GM18505 (cell line): ENCODE measurements at regions not wholly inside any gene's neighbourhood (a gene's known extent, or its start where the extent isn't known, plus 50 kb on each side); places are given as distances from the start of the nearest gene placed in this dataset.
"Not testable (repeated sequence)": the region's sequence is repeated elsewhere in the genome, so short reads cannot be mapped to it uniquely, and the experiment has no call there.

ENCODE experiments used
- ATAC-seq: cut with Tn5 transposase; IDR thresholded peaks from one replicate; pipeline ENCODE4 v1.9.1; 2021; ENCODE audit not compliant: unreplicated experiment
- POLR2A ChIP-seq: IDR thresholded peaks from 4 replicates; pipeline ENCODE4 v1.6.1; 2011; ENCODE audit warnings: borderline replicate concordance; ENCODE audit not compliant: insufficient read depth, insufficient read length; ENCODE audit errors: extremely low read depth

DNA sequence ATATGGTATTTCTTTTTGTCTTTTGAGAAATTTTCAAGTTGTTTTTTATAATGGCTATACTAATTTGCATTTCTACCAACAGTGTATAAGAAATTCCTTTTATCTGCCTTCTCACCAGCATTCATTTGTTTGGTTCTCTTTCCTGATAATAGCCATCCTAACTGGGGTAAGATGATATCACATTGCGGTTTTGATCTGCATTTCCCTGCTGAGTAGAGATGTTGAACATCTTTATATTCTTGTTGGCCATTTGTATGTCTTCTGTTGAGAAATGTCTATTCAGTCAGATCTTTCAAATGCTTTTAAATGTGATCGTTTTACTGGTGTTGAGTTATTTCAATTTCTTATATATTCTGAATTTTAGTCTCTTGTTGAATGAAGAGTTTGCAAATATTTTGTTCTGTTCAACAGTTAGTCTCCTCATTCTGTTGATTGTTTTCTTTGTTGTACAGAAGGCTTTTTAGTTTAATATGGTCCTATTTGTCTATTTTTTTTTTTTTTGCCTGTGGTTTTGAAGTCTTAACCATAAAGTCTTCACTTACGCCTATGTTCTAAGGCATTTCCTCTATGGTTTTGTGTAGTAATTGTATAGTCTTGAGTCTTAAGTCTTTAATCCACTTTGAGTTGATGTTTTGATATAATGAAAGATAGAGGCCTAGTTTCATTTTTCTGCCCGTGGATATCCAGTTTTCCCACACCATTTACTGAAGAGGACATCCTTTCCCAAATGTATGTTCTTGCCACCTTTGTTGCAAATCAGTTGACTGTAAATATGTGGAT is 1566.9 kb downstream of the STIM2 start:
- ATAC-seq, result no peak
- no peak for TF ChIP-seq POLR2A

DNA sequence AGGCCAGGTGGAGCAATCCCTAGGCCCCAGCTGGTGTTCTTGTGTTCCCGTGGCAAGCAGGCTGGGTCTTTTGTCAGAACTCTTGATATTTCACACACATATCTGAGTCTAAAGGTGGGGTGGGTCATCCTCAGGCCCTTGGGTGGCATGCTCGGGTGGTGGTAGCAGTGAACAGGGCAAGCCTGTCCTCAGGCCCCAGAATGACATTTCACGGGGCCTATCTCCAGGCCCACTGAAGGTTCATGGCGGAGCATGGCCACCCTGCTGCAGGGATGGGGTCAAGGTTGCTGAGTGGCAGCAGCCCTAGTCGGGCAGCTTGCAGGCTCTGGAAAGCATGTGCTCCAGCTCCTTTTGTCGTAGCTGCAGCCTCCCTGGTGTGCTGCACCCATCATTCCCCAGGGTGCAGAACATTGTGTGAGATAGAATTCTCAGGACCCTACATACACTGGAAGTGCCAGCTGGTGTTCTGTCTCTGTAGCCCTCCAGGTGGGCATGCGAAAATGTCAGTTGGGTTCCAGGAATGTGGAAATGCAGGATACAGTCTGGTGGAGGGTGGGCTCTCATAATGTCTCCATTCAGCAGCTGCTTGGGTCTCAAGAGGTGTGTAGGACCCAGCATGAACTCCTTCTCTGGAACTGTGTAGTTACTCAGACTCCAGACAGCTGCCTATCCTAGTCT is 1571.8 kb downstream of the STIM2 start:
- no peak for TF ChIP-seq POLR2A
- no peak for ATAC-seq

DNA sequence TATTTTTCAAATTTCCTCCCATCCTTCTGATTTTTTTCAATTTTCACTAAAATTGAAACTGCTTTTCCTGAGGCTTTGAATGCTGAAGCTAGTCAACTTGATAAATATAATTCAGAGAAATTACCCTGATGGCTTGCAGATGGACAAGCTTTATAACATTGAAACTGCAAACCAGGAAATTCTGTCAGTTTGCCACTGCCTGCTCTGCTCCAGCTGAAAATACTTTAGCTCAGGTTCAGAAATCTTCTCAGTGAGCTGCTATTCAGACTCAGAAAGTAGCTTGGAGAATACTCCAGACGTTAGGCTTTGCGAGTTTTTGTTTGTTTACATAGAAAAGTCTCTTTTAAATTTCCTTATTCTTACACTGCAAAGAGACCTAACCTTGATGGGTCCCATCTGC is 1574.7 kb downstream of the STIM2 start:
- no peak for ATAC-seq
- no peak for TF ChIP-seq POLR2A

DNA sequence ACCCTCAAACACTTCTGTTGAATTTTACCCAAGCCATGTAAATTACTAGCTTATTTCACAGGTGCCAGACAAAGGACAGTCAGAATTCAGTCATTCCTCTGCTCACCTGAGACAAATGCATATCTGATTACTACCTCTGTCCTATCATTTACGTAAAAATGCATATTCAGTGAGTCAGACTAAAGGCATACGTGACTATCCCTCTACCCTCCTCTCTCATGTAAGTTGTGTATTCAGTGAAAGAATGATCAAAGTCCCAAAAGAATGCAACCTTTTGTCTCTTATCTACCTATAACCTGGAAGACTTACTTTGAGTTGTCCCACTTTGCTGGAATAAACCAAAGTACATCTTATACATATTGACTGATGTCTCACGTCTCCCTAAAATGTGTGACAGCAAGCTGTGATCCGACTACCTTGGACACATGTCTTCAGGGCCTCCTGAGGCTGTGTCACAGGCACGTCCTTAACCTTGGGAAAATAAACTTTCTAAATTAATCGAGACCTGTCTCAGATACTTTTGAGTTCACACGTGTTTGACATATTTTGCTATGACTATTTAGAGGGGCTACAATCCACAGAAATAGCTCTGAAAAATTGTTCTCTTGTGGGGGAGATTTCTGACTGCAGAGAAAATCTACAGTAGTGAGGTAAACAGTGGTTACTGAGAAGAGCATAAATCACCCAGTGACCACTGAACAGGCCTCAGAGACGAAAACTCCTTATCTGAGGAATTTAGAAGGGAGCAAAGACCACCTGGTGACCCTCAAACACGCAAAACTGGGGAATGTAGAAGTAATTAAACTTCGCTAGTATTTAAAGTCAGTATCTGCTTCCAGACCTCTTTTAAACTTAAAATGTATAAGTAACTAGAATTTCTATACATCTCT is 1575.8 kb downstream of the STIM2 start:
- ATAC-seq, result no peak
- no peak for TF ChIP-seq POLR2A

DNA sequence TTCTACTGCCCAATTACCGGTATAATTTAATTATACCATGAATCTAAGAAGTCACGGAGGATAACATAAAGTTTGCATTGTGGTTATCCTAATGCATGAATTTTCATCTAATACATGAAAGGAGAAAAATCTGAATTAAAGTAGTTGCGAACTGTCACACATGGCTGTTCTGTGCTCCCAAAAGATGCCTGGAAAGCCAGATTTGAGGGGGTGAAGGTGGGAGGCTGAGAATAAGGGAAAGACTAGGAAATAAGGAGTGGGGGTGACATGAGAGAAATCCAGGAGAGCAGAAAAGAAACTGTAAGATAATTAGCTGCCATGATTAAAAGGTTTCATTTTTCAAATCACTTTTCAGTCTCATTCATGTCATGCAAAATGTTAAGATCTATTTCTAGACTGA is 1582.7 kb downstream of the STIM2 start:
- ATAC-seq, result no peak

DNA sequence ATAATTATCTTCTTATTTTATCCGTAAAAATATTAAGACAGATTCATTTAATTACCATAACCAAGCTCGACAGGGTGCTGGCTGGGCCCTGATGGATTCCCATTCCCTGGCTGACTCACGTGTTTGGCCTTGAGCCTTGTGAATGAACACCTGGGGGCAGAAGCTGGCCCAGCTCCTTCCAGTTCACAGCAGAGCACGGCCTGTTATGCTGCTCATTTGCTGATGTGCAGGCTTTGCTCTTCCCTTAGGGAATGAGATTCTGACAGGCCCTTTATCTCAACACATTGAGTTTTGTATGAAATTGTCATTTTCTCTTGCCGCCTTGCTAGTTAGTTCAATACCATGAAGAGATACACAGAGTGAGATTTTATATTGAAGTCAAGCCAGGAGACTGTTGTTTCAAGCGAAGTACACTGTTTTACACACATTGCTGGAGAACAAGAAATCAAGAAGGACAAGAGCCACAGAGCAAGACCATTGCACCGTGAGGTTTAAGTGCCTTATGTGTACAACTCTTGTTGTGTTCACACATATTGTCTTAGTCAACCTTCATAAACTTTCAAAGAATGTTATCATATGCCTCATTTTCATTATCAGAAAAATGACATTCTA is 1583.3 kb downstream of the STIM2 start:
- TF ChIP-seq POLR2A, result no peak
- no peak for ATAC-seq

More for the DNA sequence above, 1582.7 kb downstream of the STIM2 start:
- TF ChIP-seq POLR2A, result no peak

DNA sequence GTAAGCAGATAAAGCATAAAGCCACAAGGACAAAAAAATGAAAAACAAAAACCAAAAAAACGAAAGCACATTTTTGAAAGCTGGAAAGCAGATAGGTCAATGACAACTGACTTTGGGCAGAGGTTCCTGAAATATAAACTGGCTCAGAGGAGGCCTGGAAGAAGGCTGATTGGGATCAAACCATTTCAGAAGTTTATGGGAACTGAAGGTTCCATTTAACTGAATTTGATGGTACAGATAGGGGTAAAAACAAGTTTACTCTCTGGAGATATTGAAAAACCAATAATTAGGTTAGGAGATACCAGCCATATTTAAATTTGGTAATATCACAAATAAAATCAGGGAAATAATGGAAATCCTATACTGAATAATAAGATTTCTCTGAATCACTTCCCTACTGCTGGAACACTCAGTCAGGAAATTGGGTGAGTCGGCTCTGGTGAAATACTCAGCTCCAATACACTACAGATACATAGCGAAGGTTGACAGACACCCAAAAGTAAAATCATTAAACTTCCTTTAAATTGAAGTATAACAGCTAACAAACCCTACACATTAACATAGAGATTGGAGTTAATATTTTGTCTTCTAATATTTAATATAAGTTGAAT is 1584.3 kb downstream of the STIM2 start:
- ATAC-seq, result no peak
- TF ChIP-seq POLR2A, result no peak

DNA sequence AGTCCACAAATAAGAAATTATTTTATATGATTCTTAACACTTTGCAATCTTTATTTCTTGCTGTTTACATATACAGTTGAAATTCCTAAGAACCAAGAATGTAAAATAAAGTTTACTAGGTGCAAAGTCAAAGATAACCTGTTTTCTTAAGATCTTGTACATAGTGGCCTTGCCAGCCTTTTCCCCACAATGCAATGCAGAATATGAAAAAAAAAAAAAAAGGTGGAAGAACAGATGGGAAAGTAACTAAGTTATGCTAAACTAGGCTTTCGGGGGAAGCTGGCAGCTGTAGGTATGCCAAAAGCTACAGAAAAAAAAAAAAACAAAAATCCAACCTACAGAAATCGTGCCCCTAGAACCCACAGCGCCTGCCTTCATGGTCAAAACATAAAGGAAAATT is 1588.4 kb downstream of the STIM2 start:
- TF ChIP-seq POLR2A, result no peak
- no peak for ATAC-seq

DNA sequence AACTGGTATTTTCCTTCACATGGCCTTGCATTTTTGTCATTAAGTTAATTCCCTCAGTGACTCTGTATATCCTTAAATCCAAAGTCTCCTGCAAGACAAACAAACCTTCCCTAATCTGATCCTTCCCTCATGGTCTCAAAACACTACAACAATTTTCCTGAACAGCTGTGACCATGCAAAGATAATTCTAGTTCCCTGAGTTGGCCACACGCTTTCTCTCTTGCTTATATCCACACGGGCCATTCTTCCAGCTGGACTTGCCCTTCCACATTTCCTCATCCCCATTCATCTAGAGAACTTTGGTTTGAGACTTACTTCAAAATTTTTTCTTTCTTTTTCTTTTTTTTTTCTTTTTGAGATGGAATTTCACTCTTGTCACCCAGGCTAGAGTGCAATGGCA is 1590.7 kb downstream of the STIM2 start:
- no peak for ATAC-seq
- no peak for TF ChIP-seq POLR2A

DNA sequence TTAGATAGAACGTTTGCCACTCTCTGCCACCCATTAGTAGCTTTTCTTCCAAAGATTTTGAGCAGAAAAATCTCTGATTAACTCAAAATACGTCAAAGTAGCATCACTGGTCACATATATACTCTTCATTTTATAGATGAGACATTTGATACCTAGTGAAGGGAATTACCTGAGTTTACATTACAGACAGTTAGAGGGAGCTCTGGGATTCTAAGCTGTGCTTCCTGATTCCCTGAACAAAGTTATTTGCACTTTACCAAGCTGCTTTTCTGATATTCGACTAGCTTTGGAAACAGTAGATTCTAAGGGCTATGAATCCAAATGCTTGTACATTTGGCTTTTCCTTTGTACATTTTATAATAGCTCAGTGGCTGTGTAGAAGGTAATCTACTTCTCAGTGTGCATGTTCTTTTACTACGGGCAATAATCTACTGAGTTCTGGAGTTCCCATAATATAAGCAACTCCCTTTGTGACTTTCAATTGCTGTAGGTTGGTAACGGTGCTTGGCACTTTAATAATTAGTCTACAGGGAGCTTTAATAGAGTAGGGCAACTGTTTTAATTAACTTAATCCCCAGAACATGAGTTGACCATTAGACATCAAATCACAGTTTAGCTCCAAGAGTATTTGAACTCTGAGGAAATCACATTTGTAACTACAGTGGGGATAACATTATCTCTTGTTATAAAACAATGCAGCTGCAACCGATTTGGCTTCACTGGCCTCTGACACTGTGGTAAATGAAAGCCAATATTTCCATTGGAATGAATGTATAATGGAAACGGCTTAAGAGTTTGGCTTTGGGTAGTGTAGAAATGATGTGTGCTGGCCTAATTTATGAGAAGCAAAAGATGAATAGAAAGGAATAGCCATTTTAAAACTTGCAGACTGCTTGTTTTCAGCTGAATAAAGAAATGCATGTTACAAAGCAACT is 1602.4 kb downstream of the STIM2 start:
- no peak for TF ChIP-seq POLR2A
- ATAC-seq, result no peak

DNA sequence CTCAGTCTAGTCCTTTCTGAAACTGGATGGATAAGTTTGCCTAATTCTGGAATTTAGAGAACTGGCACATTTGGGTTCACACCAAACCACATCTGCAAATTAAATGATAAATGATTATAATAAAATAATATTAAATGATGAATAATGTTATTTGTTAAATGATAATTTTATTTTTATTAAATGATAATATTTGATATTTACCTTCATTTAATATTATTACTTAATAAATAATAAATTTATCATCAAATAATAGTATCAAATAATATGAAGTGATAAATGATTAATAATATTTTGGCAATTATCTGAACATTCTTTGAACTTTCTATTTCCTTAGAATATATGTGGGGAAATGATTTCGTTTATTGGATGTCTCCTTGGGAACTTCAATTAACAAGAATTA is 1604.2 kb downstream of the STIM2 start:
- TF ChIP-seq POLR2A, result no peak
- ATAC-seq, result no peak

DNA sequence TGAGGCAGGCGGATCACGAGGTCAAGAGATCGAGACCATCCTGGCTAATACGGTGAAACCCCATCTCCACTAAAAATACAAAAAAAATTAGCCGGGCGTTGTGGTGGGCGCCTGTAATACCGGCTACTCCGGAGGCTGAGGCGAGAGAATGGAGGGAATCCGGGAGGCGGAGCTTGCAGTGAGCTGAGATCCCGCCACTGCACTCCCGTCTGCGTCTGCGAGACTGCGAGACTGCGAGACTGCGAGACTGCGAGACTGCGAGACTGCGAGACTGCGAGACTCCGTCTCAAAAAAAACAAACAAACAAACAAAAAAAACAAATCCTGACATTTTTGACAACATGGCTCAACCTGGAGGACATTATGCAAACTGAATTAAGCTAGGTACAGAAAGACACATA is 1606.2 kb downstream of the STIM2 start:
- ATAC-seq, result not testable (repeated sequence)

DNA sequence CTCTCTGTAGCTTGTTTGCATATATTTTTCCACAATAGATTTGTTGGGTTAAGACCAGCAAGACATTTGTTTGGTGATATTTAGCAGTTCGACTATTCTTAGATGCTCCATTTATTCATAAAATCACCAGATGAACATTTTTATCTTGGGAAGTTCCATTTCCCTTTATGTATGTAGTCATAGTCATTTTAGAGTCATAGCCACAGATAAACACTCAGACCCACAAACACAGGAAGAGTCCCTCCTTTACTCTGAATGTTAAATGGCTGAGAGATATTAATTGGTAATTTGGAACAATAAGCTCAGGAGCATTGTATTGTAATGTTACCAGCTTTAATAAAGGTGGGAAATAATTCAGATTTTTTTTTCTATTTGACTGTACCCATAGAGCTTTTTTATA is 1608.7 kb downstream of the STIM2 start:
- no peak for TF ChIP-seq POLR2A
- no peak for ATAC-seq

DNA sequence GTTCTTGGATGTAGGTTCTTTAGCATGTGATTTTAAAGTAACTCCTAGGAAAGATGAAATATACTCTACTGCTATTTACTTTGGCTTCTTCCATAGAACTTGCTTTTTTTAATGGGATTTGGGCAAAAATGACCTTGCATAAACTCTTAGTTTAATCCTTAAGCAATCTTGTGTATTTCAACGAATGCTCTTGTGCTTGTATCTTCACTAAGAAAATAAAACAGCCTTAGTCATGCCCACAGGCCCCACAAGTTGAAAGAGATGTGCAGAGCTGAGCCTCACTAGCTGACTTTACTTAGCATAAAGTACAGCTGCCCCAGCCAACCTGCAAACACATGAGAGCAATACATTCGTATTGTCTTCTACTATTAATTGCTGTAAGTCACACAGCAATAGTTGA is 1609.2 kb downstream of the STIM2 start:
- ATAC-seq, result no peak
- no peak for TF ChIP-seq POLR2A
